ENCODE measurements at regions not wholly inside any gene's neighbourhood (a gene's known extent, or its start where the extent isn't known, plus 50 kb on each side); places are given as distances from the start of the nearest gene placed in this dataset.

GRCh38 chr10:31752170-31752569 lies 176.5 kb downstream of the ARHGAP12 start:
- TF ChIP-seq CTCF (IDR thresholded peaks at IDR 0.05; ENCODE audit: low read depth, low read length, poor library complexity, severe bottlenecking) (no peak), EZH2phosphoT487 (IDR thresholded peaks at IDR 0.05; ENCODE audit: borderline replicate concordance, low read length) (no peak)
